Activated T-helper 9 cell treated with anti-CD3 and anti-CD28 coated beads, Interleukin-2, amount 50 U/mL, for 16 hours (primary cell): ENCODE measurements at regions not wholly inside any gene's neighbourhood (a gene's known extent, or its start where the extent isn't known, plus 50 kb on each side); places are given as distances from the start of the nearest gene placed in this dataset.

Experiments
- DNase-seq: peaks from one replicate; pipeline ENCODE4 v3.0.0-alpha.2; 2020; ENCODE audit warnings: low read depth

- DNase-seq, result no peak
These were observed 136.8 kb upstream of the AFF2 start for GRCh38 chrX:148363471-148364235.

- no peak for DNase-seq
These were observed 135.2 kb upstream of the AFF2 start for GRCh38 chrX:148365233-148365632.

- no peak for DNase-seq
These were observed 129.1 kb upstream of the AFF2 start for GRCh38 chrX:148371291-148371690.

- no peak for DNase-seq
These were observed 127.5 kb upstream of the AFF2 start for GRCh38 chrX:148372925-148373324.

- no peak for DNase-seq
These were observed 124.1 kb upstream of the AFF2 start for GRCh38 chrX:148376342-148376741.

GRCh38 chrX:148380107-148380506 is 120.3 kb upstream of the AFF2 start:
- no peak for DNase-seq

- DNase-seq, result peak; percentile 36
These were observed 119.5 kb upstream of the AFF2 start for GRCh38 chrX:148380650-148381561.

- no peak for DNase-seq
These were observed 118.8 kb upstream of the AFF2 start for GRCh38 chrX:148381603-148382002.

- no peak for DNase-seq
These were observed 117.4 kb upstream of the AFF2 start for GRCh38 chrX:148382983-148383382.

GRCh38 chrX:148385471-148385870 is 114.9 kb upstream of the AFF2 start:
- no peak for DNase-seq

- DNase-seq, result no peak
These were observed 110.8 kb upstream of the AFF2 start for GRCh38 chrX:148389629-148390028.

GRCh38 chrX:148412006-148412405 is 88.4 kb upstream of the AFF2 start:
- DNase-seq, result no peak

GRCh38 chrX:148416142-148416541 is 84.3 kb upstream of the AFF2 start:
- no peak for DNase-seq

- DNase-seq, result no peak
These were observed 83.5 kb upstream of the AFF2 start for GRCh38 chrX:148416931-148417330.

- DNase-seq, result no peak
These were observed 82.5 kb upstream of the AFF2 start for GRCh38 chrX:148417934-148418333.

GRCh38 chrX:148422526-148422925 is 77.9 kb upstream of the AFF2 start:
- DNase-seq, result no peak

GRCh38 chrX:148424570-148424969 is 75.8 kb upstream of the AFF2 start:
- DNase-seq, result no peak

GRCh38 chrX:148426467-148426866 is 74.0 kb upstream of the AFF2 start:
- no peak for DNase-seq

GRCh38 chrX:148441387-148441786 is 59.0 kb upstream of the AFF2 start:
- DNase-seq, result no peak

GRCh38 chrX:148443216-148443615 is 57.2 kb upstream of the AFF2 start:
- DNase-seq, result no peak

GRCh38 chrX:148448686-148449085 is 51.7 kb upstream of the AFF2 start:
- DNase-seq, result no peak
